ENCODE measurements at regions not wholly inside any gene's neighbourhood (a gene's known extent, or its start where the extent isn't known, plus 50 kb on each side); places are given as distances from the start of the nearest gene placed in this dataset.
"Not testable (repeated sequence)": the region's sequence is repeated elsewhere in the genome, so short reads cannot be mapped to it uniquely, and the experiment has no call there.

- no peak for DNase-seq
These were observed 352.9 kb downstream of the LTN1 start for GRCh38 chr21:28639737-28640136.

GRCh38 chr21:28636752-28637691, 355.7 kb downstream of the LTN1 start:
- DNase-seq, result no peak

GRCh38 chr21:28635541-28635940, 357.1 kb downstream of the LTN1 start:
- DNase-seq, result no peak

GRCh38 chr21:28633839-28634555, 358.7 kb downstream of the LTN1 start:
- no peak for DNase-seq

GRCh38 chr21:28632755-28633408, 359.8 kb downstream of the LTN1 start:
- no peak for DNase-seq

GRCh38 chr21:28627691-28628090, 365.0 kb downstream of the LTN1 start:
- no peak for DNase-seq

- DNase-seq, result no peak
These were observed 365.4 kb downstream of the LTN1 start for GRCh38 chr21:28627261-28627660.

GRCh38 chr21:28624626-28625025, 368.1 kb downstream of the LTN1 start:
- no peak for DNase-seq

GRCh38 chr21:28617300-28617699, 375.4 kb downstream of the LTN1 start:
- DNase-seq, result no peak

- no peak for DNase-seq
These were observed 377.4 kb downstream of the LTN1 start for GRCh38 chr21:28615276-28615675.

GRCh38 chr21:28614791-28615190, 377.9 kb downstream of the LTN1 start:
- DNase-seq, result no peak

GRCh38 chr21:28608646-28609045, 384.0 kb downstream of the LTN1 start:
- DNase-seq, result no peak

GRCh38 chr21:28607545-28607944, 385.1 kb downstream of the LTN1 start:
- DNase-seq, result no peak

GRCh38 chr21:28604946-28605537, 387.6 kb downstream of the LTN1 start:
- DNase-seq, result no peak

- no peak for DNase-seq
These were observed 390.1 kb downstream of the LTN1 start for GRCh38 chr21:28602546-28602945.

GRCh38 chr21:28598214-28598613, 394.5 kb downstream of the LTN1 start:
- no peak for DNase-seq

GRCh38 chr21:28592205-28592865, 400.3 kb downstream of the LTN1 start:
- no peak for DNase-seq

GRCh38 chr21:28590676-28591075, 402.0 kb downstream of the LTN1 start:
- no peak for DNase-seq

- no peak for DNase-seq
These were observed 402.7 kb downstream of the LTN1 start for GRCh38 chr21:28590026-28590425.

GRCh38 chr21:28588997-28589396, 403.7 kb downstream of the LTN1 start:
- no peak for DNase-seq

- DNase-seq, result no peak
These were observed 404.9 kb downstream of the LTN1 start for GRCh38 chr21:28587748-28588147.

GRCh38 chr21:28581976-28582375, 410.7 kb downstream of the LTN1 start:
- DNase-seq, result no peak

- not testable (repeated sequence) for DNase-seq
These were observed 411.4 kb downstream of the LTN1 start for GRCh38 chr21:28581311-28581731.

Data from NCI-H2029 treated with DMSO at 0.1 percent for 48 hours (cell line).